SU-DHL-6 (cell line): ENCODE measurements at regions not wholly inside any gene's neighbourhood (a gene's known extent, or its start where the extent isn't known, plus 50 kb on each side); places are given as distances from the start of the nearest gene placed in this dataset.

Experiments
- CTCF ChIP-seq: fragments of 200-600 bp; sonication (generic); IDR thresholded peaks from one replicate; pipeline ENCODE4 v1.5.1; 2017; ENCODE audit warnings: antibody characterized with exemption, mild to moderate bottlenecking, low read length, moderate library complexity; ENCODE audit not compliant: insufficient read depth, poor library complexity, severe bottlenecking
- EZH2phosphoT487 ChIP-seq: fragments of 200-600 bp; sonication (generic), shearing (Covaris generic); conservative IDR thresholded peaks from 2 replicates; pipeline ENCODE4 v1.6.1; 2018; ENCODE audit warnings: mild to moderate bottlenecking, antibody characterized with exemption, low read length, moderate library complexity, mixed read lengths

DNA sequence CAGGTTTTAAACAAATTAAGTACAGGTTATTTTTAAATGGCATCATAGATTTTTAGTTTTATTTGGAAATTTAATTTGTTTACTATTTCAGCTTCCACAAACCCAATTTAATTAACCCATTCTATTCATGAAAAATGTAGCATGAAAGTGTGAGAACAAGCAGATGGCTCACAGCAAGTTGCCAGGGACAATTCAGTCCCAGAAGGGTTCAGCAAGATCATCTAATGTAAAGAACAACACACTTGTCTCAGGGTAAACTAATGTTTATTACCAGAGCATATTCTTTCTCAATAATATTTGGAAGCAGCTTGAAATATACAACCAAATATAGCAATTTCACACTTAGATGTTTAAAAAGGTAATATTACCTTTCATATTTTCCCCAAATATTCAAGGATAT lies 166.9 kb upstream of the SLC13A1 start:
- TF ChIP-seq CTCF, result no peak
- TF ChIP-seq EZH2phosphoT487, result no peak
